Mesenchymal stem cell (in vitro differentiated cells and primary cell): ENCODE measurements at regions not wholly inside any gene's neighbourhood (a gene's known extent, or its start where the extent isn't known, plus 50 kb on each side); places are given as distances from the start of the nearest gene placed in this dataset.
"Not testable (repeated sequence)": the region's sequence is repeated elsewhere in the genome, so short reads cannot be mapped to it uniquely, and the experiment has no call there.

Experiments used
- DNase-seq: peaks from one replicate; pipeline ENCODE4 v3.0.0-alpha.2; 2013
- H2AFZ ChIP-seq: one replicate; pipeline ENCODE4 v1.6.1; 2013; ENCODE audit warnings: low read depth, mild to moderate bottlenecking, control low read depth, inconsistent platforms, low read length, moderate library complexity
- H2AK5ac ChIP-seq: 2 replicates; pipeline ENCODE4 v1.6.1; 2013; ENCODE audit warnings: low read length, moderate library complexity, mild to moderate bottlenecking, inconsistent platforms; ENCODE audit not compliant: severe bottlenecking
- H2BK120ac ChIP-seq: one replicate; pipeline ENCODE4 v1.6.1; 2013; ENCODE audit warnings: low read depth, mild to moderate bottlenecking, inconsistent platforms, low read length, moderate library complexity
- H2BK12ac ChIP-seq, 2 experiments: one replicate each; pipeline ENCODE4 v1.6.1; 2013; ENCODE audit warnings: inconsistent platforms in 2 of 2, low read length in 2 of 2, mild to moderate bottlenecking in 2 of 2, moderate library complexity in 2 of 2, control low read depth in 1 of 2
- H2BK15ac ChIP-seq: one replicate; pipeline ENCODE4 v1.6.1; 2013; ENCODE audit warnings: mild to moderate bottlenecking, low read depth, inconsistent platforms; ENCODE audit not compliant: poor library complexity, severe bottlenecking
- H2BK5ac ChIP-seq: 2 replicates; pipeline ENCODE4 v1.6.1; 2013; ENCODE audit warnings: low read depth, mild to moderate bottlenecking, low read length, control low read depth, inconsistent platforms; ENCODE audit not compliant: poor library complexity, severe bottlenecking
- H3K14ac ChIP-seq, 2 experiments: one replicate each; pipeline ENCODE4 v1.6.1; 2013; ENCODE audit warnings: inconsistent platforms in 2 of 2, low read length in 2 of 2, control low read depth in 1 of 2, mild to moderate bottlenecking in 1 of 2, moderate library complexity in 1 of 2
- H3K18ac ChIP-seq, 2 experiments: one replicate each; pipeline ENCODE4 v1.6.1; 2013; ENCODE audit warnings: inconsistent platforms in 2 of 2, low read length in 2 of 2, control low read depth in 1 of 2, low read depth in 1 of 2, mild to moderate bottlenecking in 1 of 2
- H3K23ac ChIP-seq, 2 experiments: one replicate each; pipeline ENCODE4 v1.6.1; 2013; ENCODE audit warnings: inconsistent platforms in 2 of 2, low read length in 2 of 2, mild to moderate bottlenecking in 2 of 2, moderate library complexity in 2 of 2, control low read depth in 1 of 2
- H3K27ac ChIP-seq: 2 replicates; pipeline ENCODE4 v1.5.1; 2013; ENCODE audit warnings: mild to moderate bottlenecking, moderate library complexity, low read length, control low read depth, inconsistent platforms; ENCODE audit not compliant: poor library complexity, severe bottlenecking
- H3K27me3 ChIP-seq, 2 experiments: 2 replicates each; pipeline versions ENCODE4 v1.6.1 to v1.7.0; 2013; ENCODE audit warnings: low read length in 2 of 2, mild to moderate bottlenecking in 2 of 2, moderate library complexity in 2 of 2, control low read depth in 1 of 2, inconsistent platforms in 1 of 2; ENCODE audit not compliant: control insufficient read depth in 1 of 2, insufficient read depth in 1 of 2
- H3K36me3 ChIP-seq, 2 experiments: 2 replicates each; pipeline versions ENCODE4 v1.6.1 to v1.7.0; 2013; ENCODE audit warnings: low read length in 2 of 2, control low read depth in 1 of 2, inconsistent platforms in 1 of 2, low read depth in 1 of 2, mild to moderate bottlenecking in 1 of 2; ENCODE audit not compliant: insufficient read depth in 2 of 2, control insufficient read depth in 1 of 2
- H3K4ac ChIP-seq, 2 experiments: one replicate each; pipeline ENCODE4 v1.6.1; 2013; ENCODE audit warnings: inconsistent platforms in 2 of 2, low read length in 2 of 2, mild to moderate bottlenecking in 2 of 2, moderate library complexity in 2 of 2, control low read depth in 1 of 2, low read depth in 1 of 2
- H3K4me1 ChIP-seq: 2 replicates; pipeline ENCODE4 v1.6.1; 2013; ENCODE audit warnings: low read depth, low read length, control low read depth; ENCODE audit not compliant: control insufficient read depth, insufficient read depth
- H3K4me2 ChIP-seq: 2 replicates; pipeline ENCODE4 v1.6.1; 2013; ENCODE audit warnings: low read length, mild to moderate bottlenecking, inconsistent platforms; ENCODE audit not compliant: poor library complexity, severe bottlenecking
- H3K4me3 ChIP-seq, 2 experiments: 2 replicates each; pipeline versions ENCODE4 v1.5.1 to v1.7.0; 2013; ENCODE audit warnings: low read length in 2 of 2, mild to moderate bottlenecking in 2 of 2, control low read depth in 1 of 2, low read depth in 1 of 2; ENCODE audit not compliant: insufficient read depth in 1 of 2
- H3K79me1 ChIP-seq: replicated peaks from 2 replicates; pipeline ENCODE4 v1.6.1; 2013; ENCODE audit warnings: mild to moderate bottlenecking, control low read depth, low read length, inconsistent platforms; ENCODE audit not compliant: poor library complexity, severe bottlenecking
- H3K9ac ChIP-seq: 2 replicates; pipeline ENCODE4 v1.7.0; 2013; ENCODE audit warnings: mild to moderate bottlenecking, low read length, moderate library complexity
- H3K9me3 ChIP-seq: 2 replicates; pipeline ENCODE4 v1.7.0; 2013; ENCODE audit warnings: mild to moderate bottlenecking, low read length; ENCODE audit not compliant: control insufficient read depth
- H4K8ac ChIP-seq: one replicate; pipeline ENCODE4 v1.6.1; 2013; ENCODE audit warnings: inconsistent platforms, mild to moderate bottlenecking, low read length, moderate library complexity
- H4K91ac ChIP-seq: one replicate; pipeline ENCODE4 v1.6.1; 2013; ENCODE audit warnings: mild to moderate bottlenecking, low read length, inconsistent platforms
- WGBS: methylation state at CpG from one replicate; pipeline ENCODE4 v1.1.7; 2013; ENCODE audit warnings: mixed read lengths; 5-methylcytosine and 5-hydroxymethylcytosine counted together

GRCh38 chr7:81460250-81461045 lies 309.4 kb downstream of the HGF start:
- Histone ChIP-seq H2BK5ac (no peak overlapping the region), H3K27ac (no peak overlapping the region), H3K4me3 (no peak overlapping the region), H3K4me1 (no peaks in the 10 kb centered on the region), H3K27me3 (no peaks in the 10 kb centered on the region), H3K36me3 (no peaks in the 10 kb centered on the region), H4K91ac (no peak overlapping the region), H2BK12ac (no peak overlapping the region), H3K9me3 (no peaks in the 10 kb centered on the region), H3K23ac (no peak overlapping the region), H3K79me1 (no peaks in the 10 kb centered on the region), H3K14ac (no peak overlapping the region), H3K4ac (no peak overlapping the region), H3K18ac (no peak overlapping the region), H4K8ac (no peak overlapping the region), H2BK15ac (no peak overlapping the region), H3K9ac (no peak overlapping the region), H3K4me2 (no peak overlapping the region), H2BK120ac (no peak overlapping the region), H2AK5ac (no peak overlapping the region), H2AFZ (no peak overlapping the region)
- no peak for DNase-seq
- WGBS: no CpG with 5 or more reads among the region's 1 CpG

- no peaks in the 10 kb centered on the region for H3K36me3 ChIP-seq
- no peak overlapping the region for H3K14ac ChIP-seq
- H2BK120ac ChIP-seq: no peak overlapping the region
- no peak overlapping the region for H2AK5ac ChIP-seq
- DNase-seq: no peak
- WGBS: 100% methylated on average over 2 of the region's 2 CpGs
- no peaks in the 10 kb centered on the region for H3K4me1 ChIP-seq
- no peaks in the 10 kb centered on the region for H3K9me3 ChIP-seq
- H4K8ac ChIP-seq: no peak overlapping the region
- no peak overlapping the region for H3K9ac ChIP-seq
- H3K4me2 ChIP-seq: no peak overlapping the region
- no peak overlapping the region for H2BK15ac ChIP-seq
- no peak overlapping the region for H2BK5ac ChIP-seq
- H3K18ac ChIP-seq: no peak overlapping the region
- H3K79me1 ChIP-seq: no peaks in the 10 kb centered on the region
- H3K4me3 ChIP-seq: no peak overlapping the region
- no peak overlapping the region for H4K91ac ChIP-seq
- peak overlapping the region in 1 of 2 experiments; percentile 88 for H2BK12ac ChIP-seq
- no peak overlapping the region for H2AFZ ChIP-seq
- H3K27ac ChIP-seq: no peak overlapping the region
- H3K4ac ChIP-seq: no peak overlapping the region
- no peaks in the 10 kb centered on the region for H3K27me3 ChIP-seq
- no peak overlapping the region for H3K23ac ChIP-seq
Measured at GRCh38 chr7:81459485-81459884, 310.4 kb downstream of the HGF start.

- Histone ChIP-seq H2BK15ac (no peak overlapping the region), H3K4me1 (no peaks in the 10 kb centered on the region)
Measured at GRCh38 chr7:81457852-81458522, 311.9 kb downstream of the HGF start.

GRCh38 chr7:81453770-81454169 lies 316.1 kb downstream of the HGF start:
- not testable (repeated sequence) for H2AFZ ChIP-seq, H3K79me1 ChIP-seq, H2BK15ac ChIP-seq, H3K27ac ChIP-seq, H3K18ac ChIP-seq, H4K8ac ChIP-seq, H3K14ac ChIP-seq, H3K9me3 ChIP-seq, H4K91ac ChIP-seq, DNase-seq, H3K4me2 ChIP-seq, H3K36me3 ChIP-seq, H3K27me3 ChIP-seq, H3K4ac ChIP-seq, H3K9ac ChIP-seq, H2BK5ac ChIP-seq, H2BK120ac ChIP-seq, H3K23ac ChIP-seq, H3K4me3 ChIP-seq, H2AK5ac ChIP-seq, H3K4me1 ChIP-seq, H2BK12ac ChIP-seq

More at GRCh38 chr7:81457852-81458522, 311.9 kb downstream of the HGF start:
- H3K9me3 ChIP-seq: no peaks in the 10 kb centered on the region
- no peak overlapping the region for H4K91ac ChIP-seq
- no peak overlapping the region for H3K18ac ChIP-seq
- no peak overlapping the region for H3K14ac ChIP-seq
- H3K27ac ChIP-seq: no peak overlapping the region
- H3K27me3 ChIP-seq: no peaks in the 10 kb centered on the region
- H4K8ac ChIP-seq: no peak overlapping the region
- H3K23ac ChIP-seq: no peak overlapping the region
- H2AK5ac ChIP-seq: no peak overlapping the region
- no peak overlapping the region for H2BK12ac ChIP-seq
- H2BK5ac ChIP-seq: no peak overlapping the region
- no CpG with 5 or more reads among the region's 1 CpG for WGBS
- no peak overlapping the region for H2BK120ac ChIP-seq
- H3K4me3 ChIP-seq: no peak overlapping the region
- H3K4me2 ChIP-seq: no peak overlapping the region
- H3K4ac ChIP-seq: no peak overlapping the region
- H3K9ac ChIP-seq: no peak overlapping the region
- peak; percentile 37 for DNase-seq
- H3K36me3 ChIP-seq: no peaks in the 10 kb centered on the region
- no peak overlapping the region for H2AFZ ChIP-seq
- no peaks in the 10 kb centered on the region for H3K79me1 ChIP-seq
